Activated CD4-positive, alpha-beta T cell treated with anti-CD3 and anti-CD28 coated beads, Interleukin-2, amount 10 ng/mL, durations not matched to agents 7 days and 5 days (primary cell): ENCODE measurements at regions not wholly inside any gene's neighbourhood (a gene's known extent, or its start where the extent isn't known, plus 50 kb on each side); places are given as distances from the start of the nearest gene placed in this dataset.

ENCODE experiments used
- CTCF ChIA-PET: fragments of 350-600 bp; sonication (Branson Sonifier 250); formaldehyde crosslinking; loops from one replicate; lab custom pipeline; 2021; ENCODE audit warnings: antibody characterized with exemption; lab: Charles Lee
- POLR2A ChIA-PET: fragments of 350-600 bp; sonication (Branson Sonifier 250); formaldehyde crosslinking; loops from one replicate; lab custom pipeline; 2021; ENCODE audit warnings: antibody characterized with exemption; lab: Charles Lee
- DNase-seq: peaks from one replicate; pipeline ENCODE4 v3.0.0-alpha.2; 2020
- H3K27ac Mint-ChIP-seq: one replicate; pipeline ENCODE4 v1.8.0; 2021; ENCODE audit warnings: mild to moderate bottlenecking, moderate library complexity, mixed read lengths
- H3K27me3 Mint-ChIP-seq: one replicate; pipeline ENCODE4 v1.8.0; 2021; ENCODE audit warnings: mixed read lengths
- H3K36me3 Mint-ChIP-seq: one replicate; pipeline ENCODE4 v1.8.0; 2021; ENCODE audit warnings: low read depth, mixed read lengths
- H3K4me1 Mint-ChIP-seq: one replicate; pipeline ENCODE4 v1.8.0; 2021; ENCODE audit warnings: mixed read lengths
- H3K4me3 Mint-ChIP-seq: one replicate; pipeline ENCODE4 v1.8.0; 2021; ENCODE audit warnings: mild to moderate bottlenecking, moderate library complexity, mixed read lengths
- H3K9me3 Mint-ChIP-seq: one replicate; pipeline ENCODE4 v1.8.0; 2021; ENCODE audit warnings: mixed read lengths

- no peaks in the 10 kb centered on the region for H3K9me3 Mint-ChIP-seq
- DNase-seq, result no peak
- H3K4me3 Mint-ChIP-seq, result no peak overlapping the region
- no peak overlapping the region for H3K27ac Mint-ChIP-seq
- ChIA-PET POLR2A (no interaction called here), CTCF (no interaction called here)
- no peaks in the 10 kb centered on the region for H3K4me1 Mint-ChIP-seq
- H3K36me3 Mint-ChIP-seq, result no peaks in the 10 kb centered on the region
- H3K27me3 Mint-ChIP-seq, result peaks cover 13% of the 10 kb centered on the region
These were observed 847.7 kb upstream of the RBFOX1 start for GRCh38 chr16:6484935-6485334.

DNA sequence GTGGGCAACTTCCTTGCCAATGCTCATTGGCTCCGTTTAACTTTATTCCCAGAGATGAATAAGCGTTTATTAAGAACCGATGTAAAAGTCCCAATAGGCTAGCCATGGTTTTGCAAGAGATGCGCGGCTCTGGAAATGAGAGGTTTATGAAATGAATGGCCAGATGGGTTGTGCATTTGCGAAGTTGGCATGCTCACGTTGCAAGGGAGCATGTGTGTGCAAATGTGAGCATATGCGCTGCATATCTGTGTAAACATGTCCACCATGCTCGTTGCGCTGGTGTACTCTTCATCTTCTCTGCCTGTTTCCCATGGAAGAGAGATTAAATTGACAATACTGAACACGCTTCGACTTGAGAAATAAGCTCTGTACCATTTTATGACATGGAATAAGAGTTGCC lies 848.6 kb upstream of the RBFOX1 start:
- ChIA-PET CTCF (no interaction called here), POLR2A (no interaction called here)
- Mint-ChIP-seq H3K9me3 (peaks cover under 1% of the 10 kb centered on the region), H3K36me3 (no peaks in the 10 kb centered on the region), H3K27me3 (peaks cover 13% of the 10 kb centered on the region), H3K27ac (no peak overlapping the region), H3K4me3 (no peak overlapping the region), H3K4me1 (no peaks in the 10 kb centered on the region)
- DNase-seq, result no peak

DNA sequence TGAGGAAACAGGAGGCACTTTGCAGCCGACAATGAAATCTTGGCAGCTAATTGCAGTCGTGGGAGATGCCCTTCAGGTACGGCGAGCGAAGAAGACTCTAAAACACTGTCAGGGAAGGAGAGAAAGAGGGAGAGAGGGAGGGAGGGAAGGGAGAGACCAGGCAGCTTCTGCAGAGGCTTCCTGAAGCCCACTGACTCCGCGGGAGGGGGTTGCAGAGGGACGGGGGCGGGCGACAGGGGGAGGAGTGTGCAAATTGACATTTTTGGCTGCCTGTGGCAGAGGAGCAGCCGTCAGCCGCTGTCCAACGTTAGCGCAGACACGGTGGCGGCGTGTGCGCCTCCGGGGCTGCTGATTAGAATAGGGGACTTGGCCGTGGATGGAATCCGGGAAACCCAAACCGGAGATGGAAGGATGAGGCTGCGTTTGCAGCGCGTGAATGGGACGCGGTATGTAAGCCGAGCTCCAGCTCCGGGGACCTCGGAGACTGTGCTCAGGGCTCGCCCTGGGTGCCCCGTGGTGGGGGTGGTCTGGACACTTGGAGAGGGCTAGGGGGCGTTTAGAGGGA lies 849.1 kb upstream of the RBFOX1 start:
- no peak overlapping the region for H3K27ac Mint-ChIP-seq
- DNase-seq, result no peak
- no peaks in the 10 kb centered on the region for H3K36me3 Mint-ChIP-seq
- no peaks in the 10 kb centered on the region for H3K4me1 Mint-ChIP-seq
- POLR2A ChIA-PET, result no interaction called here
- H3K4me3 Mint-ChIP-seq, result no peak overlapping the region
- CTCF ChIA-PET, result no interaction called here
- peaks cover 4% of the 10 kb centered on the region for H3K9me3 Mint-ChIP-seq
- peaks cover 13% of the 10 kb centered on the region for H3K27me3 Mint-ChIP-seq

GRCh38 chr16:6482696-6483468 lies 849.8 kb upstream of the RBFOX1 start:
- POLR2A ChIA-PET, result no interaction called here
- no peaks in the 10 kb centered on the region for H3K36me3 Mint-ChIP-seq
- H3K27ac Mint-ChIP-seq, result no peak overlapping the region
- CTCF ChIA-PET, result no interaction called here
- no peaks in the 10 kb centered on the region for H3K4me1 Mint-ChIP-seq
- DNase-seq, result no peak
- peaks cover 13% of the 10 kb centered on the region for H3K27me3 Mint-ChIP-seq
- no peak overlapping the region for H3K4me3 Mint-ChIP-seq
- H3K9me3 Mint-ChIP-seq, result peaks cover 4% of the 10 kb centered on the region

- Mint-ChIP-seq H3K4me3 (no peak overlapping the region), H3K27me3 (peaks cover 13% of the 10 kb centered on the region)
- CTCF ChIA-PET, result no interaction called here
These were observed 850.8 kb upstream of the RBFOX1 start for GRCh38 chr16:6481894-6482293.

GRCh38 chr16:6453742-6454141 lies 878.9 kb upstream of the RBFOX1 start:
- Mint-ChIP-seq H3K27ac (no peak overlapping the region), H3K36me3 (no peaks in the 10 kb centered on the region), H3K27me3 (no peaks in the 10 kb centered on the region), H3K4me3 (no peak overlapping the region), H3K9me3 (peaks cover 22% of the 10 kb centered on the region), H3K4me1 (no peaks in the 10 kb centered on the region)
- CTCF ChIA-PET, result no interaction called here
- POLR2A ChIA-PET, result no interaction called here
- no peak for DNase-seq

More at GRCh38 chr16:6481894-6482293, 850.8 kb upstream of the RBFOX1 start:
- H3K4me1 Mint-ChIP-seq, result no peaks in the 10 kb centered on the region
- POLR2A ChIA-PET, result no interaction called here
- H3K9me3 Mint-ChIP-seq, result peaks cover 9% of the 10 kb centered on the region
- no peak overlapping the region for H3K27ac Mint-ChIP-seq
- DNase-seq, result no peak
- no peaks in the 10 kb centered on the region for H3K36me3 Mint-ChIP-seq

GRCh38 chr16:6447021-6447790 lies 885.4 kb upstream of the RBFOX1 start:
- no peaks in the 10 kb centered on the region for H3K4me1 Mint-ChIP-seq
- no peak for DNase-seq
- no peaks in the 10 kb centered on the region for H3K27me3 Mint-ChIP-seq
- ChIA-PET POLR2A (no interaction called here), CTCF (no interaction called here)
- no peaks in the 10 kb centered on the region for H3K36me3 Mint-ChIP-seq
- no peak overlapping the region for H3K27ac Mint-ChIP-seq
- no peak overlapping the region for H3K4me3 Mint-ChIP-seq
- H3K9me3 Mint-ChIP-seq, result peaks cover 22% of the 10 kb centered on the region

DNA sequence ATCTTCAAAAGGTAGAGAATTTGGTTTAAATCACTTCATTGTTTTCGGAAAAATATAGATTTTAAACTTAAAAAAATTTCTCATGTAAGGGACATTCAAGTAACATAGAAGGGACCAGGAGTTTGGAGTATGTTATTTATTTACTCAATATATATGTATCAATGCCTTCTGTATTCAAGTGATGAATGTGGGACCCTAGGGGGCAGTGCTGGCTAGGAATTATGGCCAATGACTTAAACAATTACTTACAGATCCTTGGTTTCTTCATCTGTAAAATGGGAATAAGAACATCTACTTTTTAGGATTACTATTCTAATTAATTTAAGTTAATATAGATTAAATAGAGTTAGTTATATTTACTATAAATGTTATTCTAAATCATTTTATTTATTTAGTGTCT lies 886.3 kb upstream of the RBFOX1 start:
- POLR2A ChIA-PET, result no interaction called here
- no peak for DNase-seq
- H3K27me3 Mint-ChIP-seq, result no peaks in the 10 kb centered on the region

GRCh38 chr16:6439129-6439528 lies 893.5 kb upstream of the RBFOX1 start:
- no peak for DNase-seq
- Mint-ChIP-seq H3K27ac (no peak overlapping the region), H3K4me1 (no peaks in the 10 kb centered on the region), H3K36me3 (no peaks in the 10 kb centered on the region), H3K4me3 (no peak overlapping the region), H3K9me3 (peaks cover 22% of the 10 kb centered on the region), H3K27me3 (no peaks in the 10 kb centered on the region)
- CTCF ChIA-PET, result no interaction called here
- POLR2A ChIA-PET, result no interaction called here

More for the DNA sequence above, 886.3 kb upstream of the RBFOX1 start:
- Mint-ChIP-seq H3K36me3 (no peaks in the 10 kb centered on the region), H3K9me3 (peaks cover 14% of the 10 kb centered on the region), H3K4me1 (no peaks in the 10 kb centered on the region), H3K27ac (no peak overlapping the region), H3K4me3 (no peak overlapping the region)
- CTCF ChIA-PET, result no interaction called here

DNA sequence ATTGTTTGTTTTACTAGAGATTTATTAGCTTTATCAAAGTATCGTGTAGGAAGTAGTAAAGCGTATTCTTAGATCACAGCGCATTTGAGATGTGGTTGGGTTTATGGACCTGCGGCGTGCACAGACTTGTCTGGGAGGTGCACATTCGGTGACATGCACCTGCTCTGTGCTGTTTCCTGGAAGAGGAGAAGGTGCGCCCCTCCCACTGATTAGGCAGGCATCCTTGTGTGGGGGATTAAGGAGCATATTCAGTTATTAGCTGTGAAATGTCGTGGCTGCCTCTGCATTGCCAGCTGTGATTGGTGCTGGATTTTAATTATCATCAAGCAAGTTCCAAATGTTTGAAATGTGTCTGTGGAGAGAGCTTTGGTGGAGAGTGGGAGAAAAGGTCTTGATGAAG lies 903.8 kb upstream of the RBFOX1 start:
- Mint-ChIP-seq H3K4me3 (no peak overlapping the region), H3K27me3 (no peaks in the 10 kb centered on the region), H3K36me3 (no peaks in the 10 kb centered on the region), H3K27ac (no peak overlapping the region), H3K9me3 (no peaks in the 10 kb centered on the region), H3K4me1 (no peaks in the 10 kb centered on the region)
- DNase-seq, result no peak
- CTCF ChIA-PET, result no interaction called here
- POLR2A ChIA-PET, result no interaction called here

DNA sequence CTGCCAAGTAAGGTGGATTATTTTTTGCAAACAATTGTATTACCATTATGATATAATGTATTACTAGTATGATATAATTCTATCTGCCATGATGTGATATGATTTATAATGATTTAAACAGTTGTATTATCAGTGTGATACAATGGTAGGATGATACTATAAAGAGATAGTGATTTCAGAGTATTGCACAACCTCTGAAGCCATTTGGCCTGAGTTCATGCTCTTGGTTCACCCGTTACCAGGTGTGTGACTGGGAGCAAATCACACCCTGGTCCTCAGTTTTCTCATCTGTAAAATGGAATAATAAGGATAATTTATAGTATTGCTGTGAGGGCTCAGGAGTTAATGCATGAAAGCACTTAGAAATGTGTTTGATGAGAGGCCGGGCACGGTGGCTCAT lies 905.0 kb upstream of the RBFOX1 start:
- H3K4me1 Mint-ChIP-seq, result no peaks in the 10 kb centered on the region
- no peaks in the 10 kb centered on the region for H3K27me3 Mint-ChIP-seq
- peaks cover 5% of the 10 kb centered on the region for H3K9me3 Mint-ChIP-seq
- ChIA-PET POLR2A (no interaction called here), CTCF (no interaction called here)
- H3K4me3 Mint-ChIP-seq, result no peak overlapping the region
- H3K27ac Mint-ChIP-seq, result no peak overlapping the region
- no peaks in the 10 kb centered on the region for H3K36me3 Mint-ChIP-seq
- DNase-seq, result no peak

- Mint-ChIP-seq H3K4me1 (no peaks in the 10 kb centered on the region), H3K27ac (no peak overlapping the region), H3K9me3 (peaks cover 12% of the 10 kb centered on the region), H3K27me3 (no peaks in the 10 kb centered on the region), H3K4me3 (no peak overlapping the region), H3K36me3 (no peaks in the 10 kb centered on the region)
- CTCF ChIA-PET, result no interaction called here
- POLR2A ChIA-PET, result no interaction called here
- DNase-seq, result no peak
These were observed 925.0 kb upstream of the RBFOX1 start for GRCh38 chr16:6407596-6407995.

GRCh38 chr16:6406028-6406427 lies 926.6 kb upstream of the RBFOX1 start:
- no peak overlapping the region for H3K4me3 Mint-ChIP-seq
- H3K27ac Mint-ChIP-seq, result no peak overlapping the region
- no peaks in the 10 kb centered on the region for H3K27me3 Mint-ChIP-seq
- H3K4me1 Mint-ChIP-seq, result no peaks in the 10 kb centered on the region
- DNase-seq, result no peak
- CTCF ChIA-PET, result interaction anchor here (0.6 kb wide), 1 partner anchor 1060 kb away, joined by 3 read pairs; no protein-coding TSS in a partner anchor
- H3K36me3 Mint-ChIP-seq, result no peaks in the 10 kb centered on the region
- H3K9me3 Mint-ChIP-seq, result peaks cover 8% of the 10 kb centered on the region
- POLR2A ChIA-PET, result no interaction called here
